Suppressor macrophage treated with lipopolysaccharide for 1 hour (primary cell): ENCODE measurements at regions not wholly inside any gene's neighbourhood (a gene's known extent, or its start where the extent isn't known, plus 50 kb on each side); places are given as distances from the start of the nearest gene placed in this dataset.

Experiments used
- DNase-seq, 3 donors: peaks; one replicate each; pipeline ENCODE4 v3.0.0-alpha.2; 2020 to 2022

GRCh38 chr18:61727241-61728193, 165.3 kb downstream of the RNF152 start:
- DNase-seq, result no peak

GRCh38 chr18:61724532-61724931, 168.3 kb downstream of the RNF152 start:
- no peak for DNase-seq

GRCh38 chr18:61722247-61722646, 170.6 kb downstream of the RNF152 start:
- DNase-seq, result no peak

GRCh38 chr18:61720496-61720895, 172.3 kb downstream of the RNF152 start:
- DNase-seq, result no peak

GRCh38 chr18:61719671-61720070, 173.1 kb downstream of the RNF152 start:
- peak; percentile 42 to 49 (median 43) for DNase-seq

GRCh38 chr18:61718944-61719343, 173.9 kb downstream of the RNF152 start:
- no peak for DNase-seq

GRCh38 chr18:61714421-61714820, 178.4 kb downstream of the RNF152 start:
- no peak for DNase-seq

- DNase-seq, result no peak
Observed at GRCh38 chr18:61713502-61713901, 179.3 kb downstream of the RNF152 start.

GRCh38 chr18:61710082-61710620, 182.7 kb downstream of the RNF152 start:
- DNase-seq, result no peak

- no peak for DNase-seq
Observed at GRCh38 chr18:61706276-61706915, 186.4 kb downstream of the RNF152 start.

- no peak for DNase-seq
Observed at GRCh38 chr18:61703508-61703907, 189.3 kb downstream of the RNF152 start.

GRCh38 chr18:61702007-61702406, 190.8 kb downstream of the RNF152 start:
- DNase-seq, result no peak

- no peak for DNase-seq
Observed at GRCh38 chr18:61699397-61700110, 193.3 kb downstream of the RNF152 start.

- DNase-seq, result no peak
Observed at GRCh38 chr18:61697306-61697909, 195.4 kb downstream of the RNF152 start.

- DNase-seq, result no peak
Observed at GRCh38 chr18:61694236-61694635, 198.6 kb downstream of the RNF152 start.

- DNase-seq, result no peak
Observed at GRCh38 chr18:61690418-61691138, 202.2 kb downstream of the RNF152 start.

GRCh38 chr18:61687317-61687716, 205.5 kb downstream of the RNF152 start:
- no peak for DNase-seq

GRCh38 chr18:61683856-61684255, 209.0 kb downstream of the RNF152 start:
- no peak for DNase-seq

GRCh38 chr18:61681065-61681464, 211.7 kb downstream of the RNF152 start:
- DNase-seq, result no peak

GRCh38 chr18:61679836-61680235, 213.0 kb downstream of the RNF152 start:
- no peak for DNase-seq

GRCh38 chr18:61677435-61677970, 215.3 kb downstream of the RNF152 start:
- DNase-seq, result no peak
